Upper lobe of left lung (tissue), 4 donors: ENCODE measurements at regions not wholly inside any gene's neighbourhood (a gene's known extent, or its start where the extent isn't known, plus 50 kb on each side); places are given as distances from the start of the nearest gene placed in this dataset.

Source experiments
- CTCF ChIP-seq, 6 experiments: fragments of 450-650 bp in 4 of 6; fragments of 200-600 bp in 2 of 6; sonication (generic) in 2 of 6; IDR thresholded peaks; one replicate each; pipeline ENCODE4 v1.5.1; 2016 to 2019; ENCODE audit warnings: antibody characterized with exemption in 6 of 6
- EP300 ChIP-seq, 4 donors: sonication (generic); formaldehyde crosslinking; IDR thresholded peaks; one replicate each; pipeline ENCODE4 v1.5.1; 2017; ENCODE audit warnings: antibody characterized with exemption in 4 of 4, control low read depth in 2 of 4
- POLR2A ChIP-seq, 4 donors: fragments of 450-650 bp; IDR thresholded peaks; one replicate each; pipeline ENCODE4 v1.5.1; 2016 to 2017; ENCODE audit warnings: antibody characterized with exemption in 4 of 4, mild to moderate bottlenecking in 2 of 4
- POLR2AphosphoS5 ChIP-seq, 2 donors: sonication (generic); formaldehyde crosslinking; IDR thresholded peaks; one replicate each; pipeline ENCODE4 v1.5.1; 2017; ENCODE audit warnings: antibody characterized with exemption in 2 of 2

- TF ChIP-seq CTCF (IDR thresholded peaks at IDR 0.05) (no peak), POLR2A (IDR thresholded peaks at IDR 0.05) (no peak), EP300 (IDR thresholded peaks at IDR 0.05) (no peak), POLR2AphosphoS5 (IDR thresholded peaks at IDR 0.05) (no peak)
Observed at GRCh38 chr3:132231633-132232032, 85.6 kb upstream of the ACP3 start.
